Mesenchymal stem cell (in vitro differentiated cells and primary cell): ENCODE measurements at regions not wholly inside any gene's neighbourhood (a gene's known extent, or its start where the extent isn't known, plus 50 kb on each side); places are given as distances from the start of the nearest gene placed in this dataset.

Source experiments
- DNase-seq: peaks from one replicate; pipeline ENCODE4 v3.0.0-alpha.2; 2013
- H2AFZ ChIP-seq: one replicate; pipeline ENCODE4 v1.6.1; 2013; ENCODE audit warnings: low read depth, mild to moderate bottlenecking, control low read depth, inconsistent platforms, low read length, moderate library complexity
- H2AK5ac ChIP-seq: 2 replicates; pipeline ENCODE4 v1.6.1; 2013; ENCODE audit warnings: low read length, moderate library complexity, mild to moderate bottlenecking, inconsistent platforms; ENCODE audit not compliant: severe bottlenecking
- H2BK120ac ChIP-seq: one replicate; pipeline ENCODE4 v1.6.1; 2013; ENCODE audit warnings: low read depth, mild to moderate bottlenecking, inconsistent platforms, low read length, moderate library complexity
- H2BK12ac ChIP-seq, 2 experiments: one replicate each; pipeline ENCODE4 v1.6.1; 2013; ENCODE audit warnings: inconsistent platforms in 2 of 2, low read length in 2 of 2, mild to moderate bottlenecking in 2 of 2, moderate library complexity in 2 of 2, control low read depth in 1 of 2
- H2BK15ac ChIP-seq: one replicate; pipeline ENCODE4 v1.6.1; 2013; ENCODE audit warnings: mild to moderate bottlenecking, low read depth, inconsistent platforms; ENCODE audit not compliant: poor library complexity, severe bottlenecking
- H2BK5ac ChIP-seq: 2 replicates; pipeline ENCODE4 v1.6.1; 2013; ENCODE audit warnings: low read depth, mild to moderate bottlenecking, low read length, control low read depth, inconsistent platforms; ENCODE audit not compliant: poor library complexity, severe bottlenecking
- H3K14ac ChIP-seq, 2 experiments: one replicate each; pipeline ENCODE4 v1.6.1; 2013; ENCODE audit warnings: inconsistent platforms in 2 of 2, low read length in 2 of 2, control low read depth in 1 of 2, mild to moderate bottlenecking in 1 of 2, moderate library complexity in 1 of 2
- H3K18ac ChIP-seq, 2 experiments: one replicate each; pipeline ENCODE4 v1.6.1; 2013; ENCODE audit warnings: inconsistent platforms in 2 of 2, low read length in 2 of 2, control low read depth in 1 of 2, low read depth in 1 of 2, mild to moderate bottlenecking in 1 of 2
- H3K23ac ChIP-seq, 2 experiments: one replicate each; pipeline ENCODE4 v1.6.1; 2013; ENCODE audit warnings: inconsistent platforms in 2 of 2, low read length in 2 of 2, mild to moderate bottlenecking in 2 of 2, moderate library complexity in 2 of 2, control low read depth in 1 of 2
- H3K27ac ChIP-seq: 2 replicates; pipeline ENCODE4 v1.5.1; 2013; ENCODE audit warnings: mild to moderate bottlenecking, moderate library complexity, low read length, control low read depth, inconsistent platforms; ENCODE audit not compliant: poor library complexity, severe bottlenecking
- H3K27me3 ChIP-seq, 2 experiments: 2 replicates each; pipeline versions ENCODE4 v1.6.1 to v1.7.0; 2013; ENCODE audit warnings: low read length in 2 of 2, mild to moderate bottlenecking in 2 of 2, moderate library complexity in 2 of 2, control low read depth in 1 of 2, inconsistent platforms in 1 of 2; ENCODE audit not compliant: control insufficient read depth in 1 of 2, insufficient read depth in 1 of 2
- H3K36me3 ChIP-seq, 2 experiments: 2 replicates each; pipeline versions ENCODE4 v1.6.1 to v1.7.0; 2013; ENCODE audit warnings: low read length in 2 of 2, control low read depth in 1 of 2, inconsistent platforms in 1 of 2, low read depth in 1 of 2, mild to moderate bottlenecking in 1 of 2; ENCODE audit not compliant: insufficient read depth in 2 of 2, control insufficient read depth in 1 of 2
- H3K4ac ChIP-seq, 2 experiments: one replicate each; pipeline ENCODE4 v1.6.1; 2013; ENCODE audit warnings: inconsistent platforms in 2 of 2, low read length in 2 of 2, mild to moderate bottlenecking in 2 of 2, moderate library complexity in 2 of 2, control low read depth in 1 of 2, low read depth in 1 of 2
- H3K4me1 ChIP-seq: 2 replicates; pipeline ENCODE4 v1.6.1; 2013; ENCODE audit warnings: low read depth, low read length, control low read depth; ENCODE audit not compliant: control insufficient read depth, insufficient read depth
- H3K4me2 ChIP-seq: 2 replicates; pipeline ENCODE4 v1.6.1; 2013; ENCODE audit warnings: low read length, mild to moderate bottlenecking, inconsistent platforms; ENCODE audit not compliant: poor library complexity, severe bottlenecking
- H3K4me3 ChIP-seq, 2 experiments: 2 replicates each; pipeline versions ENCODE4 v1.5.1 to v1.7.0; 2013; ENCODE audit warnings: low read length in 2 of 2, mild to moderate bottlenecking in 2 of 2, control low read depth in 1 of 2, low read depth in 1 of 2; ENCODE audit not compliant: insufficient read depth in 1 of 2
- H3K79me1 ChIP-seq: replicated peaks from 2 replicates; pipeline ENCODE4 v1.6.1; 2013; ENCODE audit warnings: mild to moderate bottlenecking, control low read depth, low read length, inconsistent platforms; ENCODE audit not compliant: poor library complexity, severe bottlenecking
- H3K9ac ChIP-seq: 2 replicates; pipeline ENCODE4 v1.7.0; 2013; ENCODE audit warnings: mild to moderate bottlenecking, low read length, moderate library complexity
- H3K9me3 ChIP-seq: 2 replicates; pipeline ENCODE4 v1.7.0; 2013; ENCODE audit warnings: mild to moderate bottlenecking, low read length; ENCODE audit not compliant: control insufficient read depth
- H4K8ac ChIP-seq: one replicate; pipeline ENCODE4 v1.6.1; 2013; ENCODE audit warnings: inconsistent platforms, mild to moderate bottlenecking, low read length, moderate library complexity
- H4K91ac ChIP-seq: one replicate; pipeline ENCODE4 v1.6.1; 2013; ENCODE audit warnings: mild to moderate bottlenecking, low read length, inconsistent platforms
- WGBS: methylation state at CpG from one replicate; pipeline ENCODE4 v1.1.7; 2013; ENCODE audit warnings: mixed read lengths; 5-methylcytosine and 5-hydroxymethylcytosine counted together

- H2BK5ac ChIP-seq, result no peak overlapping the region
- no peak overlapping the region for H3K14ac ChIP-seq
- H3K9me3 ChIP-seq, result no peaks in the 10 kb centered on the region
- H3K23ac ChIP-seq, result no peak overlapping the region
- H3K27me3 ChIP-seq, result no peaks in the 10 kb centered on the region
- no peak overlapping the region for H3K4ac ChIP-seq
- no peak for DNase-seq
- H3K27ac ChIP-seq, result no peak overlapping the region
- H4K91ac ChIP-seq, result no peak overlapping the region
- 33% methylated on average over 1 of the region's 1 CpG for WGBS
- H3K18ac ChIP-seq, result no peak overlapping the region
- H3K36me3 ChIP-seq, result no peaks in the 10 kb centered on the region
- H3K4me2 ChIP-seq, result no peak overlapping the region
- no peak overlapping the region for H2BK15ac ChIP-seq
- no peaks in the 10 kb centered on the region for H3K4me1 ChIP-seq
- H2AK5ac ChIP-seq, result no peak overlapping the region
- H3K4me3 ChIP-seq, result no peak overlapping the region
- H2BK12ac ChIP-seq, result no peak overlapping the region
- H2BK120ac ChIP-seq, result no peak overlapping the region
- H3K9ac ChIP-seq, result no peak overlapping the region
- no peak overlapping the region for H2AFZ ChIP-seq
- no peaks in the 10 kb centered on the region for H3K79me1 ChIP-seq
- no peak overlapping the region for H4K8ac ChIP-seq
Observed at GRCh38 chr12:19904819-19905218, 463.5 kb upstream of the PDE3A start.

GRCh38 chr12:19908830-19909229 lies 459.5 kb upstream of the PDE3A start:
- Histone ChIP-seq H2AFZ (no peak overlapping the region), H3K14ac (no peak overlapping the region), H3K27ac (no peak overlapping the region), H3K4me3 (no peak overlapping the region), H3K27me3 (no peaks in the 10 kb centered on the region), H3K9ac (no peak overlapping the region), H4K8ac (no peak overlapping the region), H3K18ac (no peak overlapping the region), H2AK5ac (no peak overlapping the region), H3K36me3 (no peaks in the 10 kb centered on the region), H3K4me2 (no peak overlapping the region), H3K23ac (no peak overlapping the region), H2BK5ac (no peak overlapping the region), H2BK15ac (no peak overlapping the region), H3K9me3 (no peaks in the 10 kb centered on the region), H3K4me1 (no peaks in the 10 kb centered on the region), H3K4ac (no peak overlapping the region), H2BK120ac (no peak overlapping the region), H4K91ac (no peak overlapping the region), H2BK12ac (no peak overlapping the region), H3K79me1 (no peaks in the 10 kb centered on the region)
- DNase-seq, result no peak
- WGBS, result 70% methylated on average over 2 of the region's 3 CpGs

- Histone ChIP-seq H2BK5ac (no peak overlapping the region), H3K4me1 (no peaks in the 10 kb centered on the region), H3K4me3 (no peak overlapping the region), H3K27ac (no peak overlapping the region), H3K4ac (no peak overlapping the region), H2BK15ac (no peak overlapping the region), H3K23ac (no peak overlapping the region), H3K79me1 (no peaks in the 10 kb centered on the region), H4K8ac (no peak overlapping the region), H3K9me3 (no peaks in the 10 kb centered on the region), H2BK120ac (no peak overlapping the region), H3K27me3 (no peaks in the 10 kb centered on the region), H3K9ac (no peak overlapping the region), H3K4me2 (no peak overlapping the region), H2BK12ac (no peak overlapping the region), H4K91ac (no peak overlapping the region), H3K18ac (no peak overlapping the region), H2AK5ac (no peak overlapping the region), H3K36me3 (no peaks in the 10 kb centered on the region), H3K14ac (no peak overlapping the region), H2AFZ (no peak overlapping the region)
- 50% methylated on average over 2 of the region's 2 CpGs for WGBS
- no peak for DNase-seq
Observed at GRCh38 chr12:19909418-19909817, 458.9 kb upstream of the PDE3A start.

- Histone ChIP-seq H3K9ac (no peak overlapping the region), H2BK12ac (no peak overlapping the region), H3K4ac (no peak overlapping the region), H3K4me1 (no peaks in the 10 kb centered on the region), H3K27ac (no peak overlapping the region), H2BK5ac (no peak overlapping the region), H3K18ac (no peak overlapping the region), H2BK15ac (no peak overlapping the region), H3K79me1 (no peaks in the 10 kb centered on the region), H3K14ac (no peak overlapping the region), H3K23ac (no peak overlapping the region), H2AK5ac (no peak overlapping the region), H4K91ac (no peak overlapping the region), H3K9me3 (no peaks in the 10 kb centered on the region), H3K36me3 (no peaks in the 10 kb centered on the region), H3K4me3 (no peak overlapping the region), H2BK120ac (no peak overlapping the region), H3K4me2 (no peak overlapping the region), H4K8ac (no peak overlapping the region), H2AFZ (no peak overlapping the region), H3K27me3 (no peaks in the 10 kb centered on the region)
- no peak for DNase-seq
- WGBS, result 86% methylated on average over 2 of the region's 3 CpGs
Observed at GRCh38 chr12:19910681-19911080, 457.7 kb upstream of the PDE3A start.
